Gastrocnemius medialis (tissue), 4 donors: ENCODE measurements at regions not wholly inside any gene's neighbourhood (a gene's known extent, or its start where the extent isn't known, plus 50 kb on each side); places are given as distances from the start of the nearest gene placed in this dataset.

ENCODE experiments used
- CTCF ChIP-seq, 5 experiments: fragments of 450-650 bp in 3 of 5; fragments of 200-600 bp in 2 of 5; sonication (generic) in 2 of 5; IDR thresholded peaks in 4 of 5; conservative IDR thresholded peaks in 1 of 5; 1 replicate in 4 of 5; 2 replicates in 1 of 5; pipeline ENCODE4 v1.5.1; 2016 to 2019; ENCODE audit warnings: antibody characterized with exemption in 5 of 5, mild to moderate bottlenecking in 3 of 5, moderate library complexity in 3 of 5
- POLR2A ChIP-seq, 2 donors: fragments of 450-650 bp; IDR thresholded peaks; one replicate each; pipeline ENCODE4 v1.6.1; 2017; ENCODE audit warnings: antibody characterized with exemption in 2 of 2, mild to moderate bottlenecking in 2 of 2, moderate library complexity in 2 of 2

- TF ChIP-seq CTCF (IDR thresholded peaks at IDR 0.05 in 4 of 5, conservative IDR thresholded peaks at IDR 0.05 in 1 of 5) (no peak), POLR2A (IDR thresholded peaks at IDR 0.05) (no peak)
Measured at GRCh38 chr15:70169147-70169546, 71.4 kb upstream of the TLE3 start.
